ENCODE measurements at regions not wholly inside any gene's neighbourhood (a gene's known extent, or its start where the extent isn't known, plus 50 kb on each side); places are given as distances from the start of the nearest gene placed in this dataset.
"Not testable (repeated sequence)": the region's sequence is repeated elsewhere in the genome, so short reads cannot be mapped to it uniquely, and the experiment has no call there.

DNA sequence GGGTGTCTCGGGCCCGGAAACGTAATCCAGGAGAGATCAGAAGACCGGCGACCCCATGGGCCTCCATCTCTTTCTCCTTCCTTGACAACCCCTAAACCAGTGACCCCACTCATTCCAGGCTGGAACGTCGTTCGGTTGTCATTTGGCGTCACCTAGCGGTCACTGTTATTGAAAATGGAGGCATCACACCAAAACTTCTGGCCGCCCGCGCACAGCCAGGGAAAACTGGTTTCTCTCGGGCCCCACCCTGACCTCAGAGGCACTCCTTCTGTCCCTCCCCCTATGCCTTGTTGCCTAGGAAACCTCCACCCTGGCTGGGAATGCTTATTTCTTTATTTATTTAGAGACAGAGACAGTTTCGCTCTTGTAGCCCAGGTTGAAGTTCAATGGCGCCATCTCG is 2327.3 kb upstream of the TPTE start:
- DNase-seq, result not testable (repeated sequence)

- not testable (repeated sequence) for DNase-seq
Observed at GRCh38 chr21:8197377-8198027, 2323.9 kb upstream of the TPTE start.

DNA sequence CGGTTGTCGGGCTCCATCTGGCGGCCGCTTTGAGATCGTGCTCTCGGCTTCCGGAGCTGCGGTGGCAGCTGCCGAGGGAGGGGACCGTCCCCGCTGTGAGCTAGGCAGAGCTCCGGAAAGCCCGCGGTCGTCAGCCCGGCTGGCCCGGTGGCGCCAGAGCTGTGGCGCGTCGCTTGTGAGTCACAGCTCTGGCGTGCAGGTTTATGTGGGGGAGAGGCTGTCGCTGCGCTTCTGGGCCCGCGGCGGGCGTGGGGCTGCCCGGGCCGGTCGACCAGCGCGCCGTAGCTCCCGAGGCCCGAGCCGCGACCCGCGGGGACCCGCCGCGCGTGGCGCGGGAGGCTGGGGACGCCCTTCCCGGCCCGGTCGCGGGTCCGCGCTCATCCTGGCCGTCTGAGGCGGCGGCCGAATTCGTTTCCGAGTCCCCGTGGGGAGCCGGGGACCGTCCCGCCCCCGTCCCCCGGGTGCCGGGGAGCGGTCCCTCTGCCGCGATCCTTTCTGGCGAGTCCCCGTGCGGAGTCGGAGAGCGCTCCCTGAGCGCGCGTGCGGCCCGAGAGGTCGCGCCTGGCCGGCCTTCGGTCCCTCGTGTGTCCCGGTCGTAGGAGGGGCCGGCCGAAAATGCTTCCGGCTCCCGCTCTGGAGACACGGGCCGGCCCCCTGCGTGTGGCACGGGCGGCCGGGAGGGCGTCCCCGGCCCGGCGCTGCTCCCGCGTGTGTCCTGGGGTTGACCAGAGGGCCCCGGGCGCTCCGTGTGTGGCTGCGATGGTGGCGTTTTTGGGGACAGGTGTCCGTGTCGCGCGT is 2316.1 kb upstream of the TPTE start:
- not testable (repeated sequence) for DNase-seq

DNA sequence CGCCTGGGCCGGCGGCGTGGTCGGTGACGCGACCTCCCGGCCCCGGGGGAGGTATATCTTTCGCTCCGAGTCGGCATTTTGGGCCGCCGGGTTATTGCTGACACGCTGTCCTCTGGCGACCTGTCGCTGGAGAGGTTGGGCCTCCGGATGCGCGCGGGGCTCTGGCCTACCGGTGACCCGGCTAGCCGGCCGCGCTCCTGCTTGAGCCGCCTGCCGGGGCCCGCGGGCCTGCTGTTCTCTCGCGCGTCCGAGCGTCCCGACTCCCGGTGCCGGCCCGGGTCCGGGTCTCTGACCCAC is 2315.5 kb upstream of the TPTE start:
- DNase-seq, result not testable (repeated sequence)

- peak; percentile 95 for DNase-seq
Observed at GRCh38 chr21:8212986-8213550, 2308.3 kb upstream of the TPTE start.

GRCh38 chr21:8214539-8214938 is 2306.8 kb upstream of the TPTE start:
- DNase-seq, result not testable (repeated sequence)

DNA sequence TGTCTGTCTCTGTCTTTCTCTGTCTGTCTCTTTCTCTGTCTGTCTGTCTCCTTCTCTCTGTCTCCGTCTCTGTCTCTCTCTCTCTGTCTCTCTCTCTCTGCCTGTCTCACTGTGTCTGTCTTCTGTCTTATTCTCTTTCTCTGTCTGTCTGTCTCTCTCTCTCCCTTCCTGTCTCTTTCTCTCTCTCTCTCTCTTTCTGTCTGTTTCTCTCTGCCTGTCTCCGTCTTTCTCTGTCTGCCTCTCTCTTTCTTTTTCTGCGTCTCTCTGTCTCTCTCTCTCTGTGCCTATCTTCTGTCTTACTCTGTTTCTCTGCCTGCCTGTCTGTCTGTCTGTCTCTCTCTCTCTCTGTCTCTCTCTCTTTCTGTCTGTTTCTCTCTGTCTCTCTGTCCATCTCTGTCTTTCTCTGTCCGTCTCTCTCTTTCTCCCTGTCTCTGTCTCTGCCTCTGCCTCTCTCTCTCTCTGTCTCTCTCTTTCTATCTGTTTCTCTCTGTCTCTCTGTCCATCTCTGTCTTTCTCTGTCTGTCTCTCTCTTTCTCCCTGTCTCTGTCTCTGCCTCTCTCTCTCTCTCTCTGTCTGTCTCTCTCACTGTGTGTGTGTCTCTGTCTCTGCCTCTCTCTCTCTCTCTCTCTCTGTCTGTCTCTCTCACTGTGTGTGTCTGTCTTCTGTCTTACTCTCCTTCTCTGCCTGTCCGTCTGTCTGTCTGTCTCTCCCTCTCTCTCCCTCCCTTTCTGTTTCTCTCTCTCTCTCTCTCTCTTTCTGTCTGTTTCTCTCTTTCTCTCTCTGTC is 2291.8 kb upstream of the TPTE start:
- not testable (repeated sequence) for DNase-seq

DNA sequence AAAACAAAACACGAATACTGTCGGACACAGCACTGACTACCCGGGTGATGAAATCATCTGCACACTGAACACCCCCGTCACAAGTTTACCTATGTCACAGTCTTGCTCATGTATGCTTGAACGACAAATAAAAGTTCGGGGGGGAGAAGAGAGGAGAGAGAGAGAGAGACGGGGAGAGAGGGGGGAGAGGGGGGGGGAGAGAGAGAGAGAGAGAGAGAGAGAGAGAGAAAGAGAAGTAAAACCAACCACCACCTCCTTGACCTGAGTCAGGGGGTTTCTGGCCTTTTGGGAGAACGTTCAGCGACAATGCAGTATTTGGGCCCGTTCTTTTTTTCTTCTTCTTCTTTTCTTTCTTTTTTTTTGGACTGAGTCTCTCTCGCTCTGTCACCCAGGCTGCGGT is 2290.1 kb upstream of the TPTE start:
- DNase-seq, result not testable (repeated sequence)

DNA sequence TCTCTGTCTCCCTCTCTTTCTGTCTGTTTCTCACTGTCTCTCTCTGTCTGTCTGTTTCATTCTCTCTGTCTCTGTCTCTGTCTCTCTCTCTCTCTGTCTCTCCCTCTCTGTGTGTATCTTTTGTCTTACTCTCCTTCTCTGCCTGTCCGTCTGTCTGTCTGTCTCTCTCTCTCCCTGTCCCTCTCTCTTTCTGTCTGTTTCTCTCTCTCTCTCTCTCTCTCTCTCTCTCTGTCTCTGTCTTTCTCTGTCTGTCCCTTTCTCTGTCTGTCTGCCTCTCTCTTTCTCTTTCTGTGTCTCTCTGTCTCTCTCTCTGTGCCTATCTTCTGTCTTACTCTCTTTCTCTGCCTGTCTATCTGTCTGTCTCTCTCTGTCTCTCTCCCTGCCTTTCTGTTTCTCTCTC is 2288.4 kb upstream of the TPTE start:
- DNase-seq, result not testable (repeated sequence)

DNA sequence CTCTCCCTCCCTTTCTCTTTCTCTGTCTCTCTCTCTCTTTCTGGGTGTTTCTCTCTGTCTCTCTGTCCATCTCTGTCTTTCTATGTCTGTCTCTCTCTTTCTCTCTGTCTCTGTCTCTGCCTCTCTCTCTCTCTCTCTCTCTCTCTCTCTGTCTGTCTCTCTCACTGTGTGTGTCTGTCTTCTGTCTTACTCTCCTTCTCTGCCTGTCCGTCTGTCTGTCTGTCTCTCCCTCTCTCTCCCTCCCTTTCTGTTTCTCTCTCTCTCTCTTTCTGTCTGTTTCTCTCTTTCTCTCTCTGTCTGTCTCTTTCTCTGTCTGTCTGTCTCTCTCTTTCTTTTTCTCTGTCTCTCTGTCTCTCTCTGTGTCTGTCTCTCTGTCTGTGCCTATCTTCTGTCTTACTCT is 2287.3 kb upstream of the TPTE start:
- DNase-seq, result not testable (repeated sequence)

GRCh38 chr21:8244723-8245641 is 2276.4 kb upstream of the TPTE start:
- DNase-seq, result not testable (repeated sequence)

DNA sequence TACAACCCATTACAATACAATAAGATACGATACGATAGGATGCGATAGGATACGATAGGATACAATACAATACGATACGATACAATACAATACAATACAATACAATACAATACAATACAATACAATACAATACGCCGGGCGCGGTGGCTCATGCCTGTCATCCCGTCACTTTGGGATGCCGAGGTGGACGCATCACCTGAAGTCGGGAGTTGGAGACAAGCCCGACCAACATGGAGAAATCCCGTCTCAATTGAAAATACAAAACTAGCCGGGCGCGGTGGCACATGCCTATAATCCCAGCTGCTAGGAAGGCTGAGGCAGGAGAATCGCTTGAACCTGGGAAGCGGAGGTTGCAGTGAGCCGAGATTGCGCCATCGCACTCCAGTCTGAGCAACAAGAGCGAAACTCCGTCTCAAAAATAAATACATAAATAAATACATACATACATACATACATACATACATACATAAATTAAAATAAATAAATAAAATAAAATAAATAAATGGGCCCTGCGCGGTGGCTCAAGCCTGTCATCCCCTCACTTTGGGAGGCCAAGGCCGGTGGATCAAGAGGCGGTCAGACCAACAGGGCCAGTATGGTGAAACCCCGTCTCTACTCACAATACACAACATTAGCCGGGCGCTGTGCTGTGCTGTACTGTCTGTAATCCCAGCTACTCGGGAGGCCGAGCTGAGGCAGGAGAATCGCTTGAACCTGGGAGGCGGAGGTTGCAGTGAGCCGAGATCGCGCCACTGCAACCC is 2275.6 kb upstream of the TPTE start:
- not testable (repeated sequence) for DNase-seq

GRCh38 chr21:8251701-8252100 is 2269.7 kb upstream of the TPTE start:
- not testable (repeated sequence) for DNase-seq

- peak; percentile 11 for DNase-seq
Observed at GRCh38 chr21:8255094-8255493, 2266.3 kb upstream of the TPTE start.

GRCh38 chr21:8257083-8257799 is 2264.1 kb upstream of the TPTE start:
- DNase-seq, result peak; percentile 20

- DNase-seq, result not testable (repeated sequence)
Observed at GRCh38 chr21:8260065-8260627, 2261.2 kb upstream of the TPTE start.

Measured in stimulated activated CD4-positive, alpha-beta T cell treated with anti-CD3 and anti-CD28 coated beads, Interleukin-15, amount 100 ng/mL, for 24 hours (primary cell).